HK-2 (cell line): ENCODE measurements at regions not wholly inside any gene's neighbourhood (a gene's known extent, or its start where the extent isn't known, plus 50 kb on each side); places are given as distances from the start of the nearest gene placed in this dataset.
"Not testable (repeated sequence)": the region's sequence is repeated elsewhere in the genome, so short reads cannot be mapped to it uniquely, and the experiment has no call there.

Experiments used
- DNase-seq: peaks from one replicate; pipeline ENCODE4 v3.0.0-alpha.2; 2018; ENCODE audit not compliant: unreplicated experiment

DNA sequence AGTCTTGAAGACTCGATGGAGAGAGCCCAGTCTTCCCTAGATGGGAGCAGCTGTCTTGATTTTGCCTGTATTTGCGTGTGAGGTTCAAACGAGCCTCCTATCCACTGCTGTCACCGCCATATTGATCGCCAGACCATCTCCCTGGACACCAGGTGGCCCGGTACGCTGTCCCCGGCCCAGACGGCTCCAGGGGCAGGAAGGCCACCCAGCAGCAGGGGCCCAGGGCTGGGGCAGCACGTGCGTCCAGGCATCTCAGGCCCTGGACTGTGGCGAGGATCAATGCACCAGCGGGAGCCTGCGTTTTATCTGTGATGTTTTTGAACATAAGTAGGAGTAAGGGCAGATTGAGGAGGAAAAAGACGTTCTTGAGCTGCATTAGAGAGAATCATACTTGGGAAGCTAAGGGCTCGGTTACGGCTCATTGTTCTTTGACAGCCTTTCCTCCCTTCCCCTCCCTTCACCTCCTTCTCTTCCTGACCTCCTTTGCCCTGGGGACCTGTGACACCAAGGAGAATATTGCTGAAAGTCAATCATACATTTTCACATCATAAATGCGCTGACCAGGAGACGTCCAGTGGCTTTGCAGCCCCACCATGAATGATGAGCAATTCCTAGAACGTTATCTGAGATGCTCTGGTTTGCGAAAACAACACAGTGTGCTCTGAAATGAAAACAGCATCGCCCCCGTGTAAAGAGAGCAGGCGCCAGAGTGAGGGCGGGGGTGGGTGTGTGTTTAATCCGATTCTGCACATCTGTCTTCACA, 711.2 kb upstream of the SALL3 start:
- no peak for DNase-seq

DNA sequence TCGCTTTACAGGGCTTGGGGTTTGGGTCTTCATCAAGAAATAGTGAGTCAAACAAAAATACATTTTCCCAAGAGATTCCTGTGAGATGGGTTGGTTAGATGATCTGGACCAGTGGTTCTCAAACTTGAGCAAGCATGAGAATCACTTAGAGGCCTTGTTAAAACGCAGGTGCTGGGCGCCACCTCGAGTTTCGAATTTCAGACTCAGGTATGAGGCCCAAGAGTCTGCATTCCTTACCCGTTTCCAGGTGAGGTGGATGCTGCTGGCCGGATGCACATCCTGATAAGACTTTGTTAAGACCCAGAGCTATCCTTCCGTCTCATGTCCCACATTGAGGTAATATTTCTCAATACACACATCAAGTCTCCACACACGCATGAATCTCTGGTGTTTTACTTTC, 707.8 kb upstream of the SALL3 start:
- no peak for DNase-seq

GRCh38 chr18:78273876-78274275, 705.7 kb upstream of the SALL3 start:
- no peak for DNase-seq

GRCh38 chr18:78283425-78283824, 696.2 kb upstream of the SALL3 start:
- not testable (repeated sequence) for DNase-seq

GRCh38 chr18:78292618-78293380, 686.8 kb upstream of the SALL3 start:
- DNase-seq: no peak

DNA sequence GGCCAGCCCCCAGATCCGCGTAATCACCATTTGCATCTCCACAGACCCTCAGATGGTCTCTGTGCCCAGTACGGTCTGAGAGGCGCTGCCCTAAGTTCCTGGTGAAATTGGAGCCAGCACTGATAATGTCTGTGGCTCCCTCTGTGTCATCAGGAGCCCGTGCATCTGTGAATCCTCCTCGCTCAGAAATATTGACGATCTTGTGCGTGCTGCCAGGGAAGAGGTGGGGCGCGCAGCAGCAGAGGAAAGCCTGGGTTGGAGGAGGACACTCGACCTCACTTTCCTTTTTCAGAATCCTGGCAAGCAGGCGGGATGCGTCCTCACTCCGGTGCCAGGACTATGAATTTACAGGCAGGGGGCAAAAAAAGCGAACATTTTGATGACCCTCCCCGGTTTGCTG, 686.1 kb upstream of the SALL3 start:
- no peak for DNase-seq

- DNase-seq: no peak
Observed at GRCh38 chr18:78293940-78294541, 685.6 kb upstream of the SALL3 start.

- no peak for DNase-seq
Observed at GRCh38 chr18:78295262-78295661, 684.4 kb upstream of the SALL3 start.

- no peak for DNase-seq
Observed at GRCh38 chr18:78296166-78296565, 683.5 kb upstream of the SALL3 start.

- no peak for DNase-seq
Observed at GRCh38 chr18:78297048-78297447, 682.6 kb upstream of the SALL3 start.

GRCh38 chr18:78303519-78304191, 676.0 kb upstream of the SALL3 start:
- no peak for DNase-seq

GRCh38 chr18:78304192-78305164, 675.1 kb upstream of the SALL3 start:
- no peak for DNase-seq

GRCh38 chr18:78305789-78306188, 673.8 kb upstream of the SALL3 start:
- no peak for DNase-seq

DNA sequence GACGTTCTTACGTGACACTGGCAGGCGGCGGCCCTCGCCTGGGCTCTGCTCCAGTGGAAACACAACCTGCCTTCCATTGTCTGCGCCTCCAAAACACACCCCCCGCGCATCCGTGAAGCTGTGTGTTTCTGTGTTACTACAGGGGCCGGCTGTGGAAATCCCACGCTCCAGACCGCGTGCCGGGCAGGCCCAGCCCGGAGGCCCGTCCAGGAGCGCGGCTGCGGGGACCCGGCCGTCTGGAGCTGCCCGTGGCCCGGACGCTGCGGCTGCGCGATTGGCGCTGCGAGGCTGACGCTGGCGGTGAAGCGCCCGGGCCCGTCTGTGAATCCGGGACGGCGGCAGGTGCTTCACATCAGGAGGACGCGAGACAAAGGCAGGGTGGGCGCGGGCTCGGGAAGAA, 670.3 kb upstream of the SALL3 start:
- no peak for DNase-seq

GRCh38 chr18:78309924-78310323, 669.7 kb upstream of the SALL3 start:
- no peak for DNase-seq

DNA sequence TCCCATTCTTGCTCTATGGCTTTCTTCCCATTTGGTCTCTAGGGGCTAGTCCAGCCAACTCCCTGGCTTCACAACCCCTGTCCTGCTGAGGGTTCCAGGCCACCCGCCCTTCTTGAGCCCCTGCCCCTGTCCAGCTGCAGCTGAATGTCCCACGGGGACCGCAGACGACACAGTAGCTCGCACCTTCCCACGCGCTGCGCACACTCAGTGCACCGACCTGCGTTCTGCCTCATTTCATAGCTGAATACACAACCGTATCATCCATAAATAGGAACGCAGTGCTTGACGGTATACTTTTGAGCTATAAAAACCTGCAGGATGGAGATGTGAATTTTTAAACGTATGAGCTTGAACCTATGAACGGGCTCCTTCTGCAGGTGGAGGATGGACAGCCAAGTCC, 660.4 kb upstream of the SALL3 start:
- DNase-seq: no peak

DNA sequence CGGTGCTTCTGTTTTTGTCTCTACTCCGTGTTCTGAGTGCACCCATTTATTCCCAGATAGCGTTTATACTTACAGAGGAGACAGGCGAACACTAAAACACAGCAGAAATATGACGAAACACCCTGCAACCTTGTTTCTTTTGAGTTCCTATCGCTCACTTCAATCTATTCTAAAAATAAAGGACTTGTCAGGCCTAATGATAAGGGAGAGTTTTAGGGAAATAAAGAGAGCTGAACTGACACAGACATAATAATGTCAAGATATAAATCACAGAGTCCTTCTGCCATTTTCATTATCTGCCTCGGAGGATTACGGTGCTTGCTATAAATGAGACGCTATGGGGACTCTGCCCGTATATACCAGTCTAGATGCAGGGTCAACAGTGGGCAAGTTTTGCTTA, 659.7 kb upstream of the SALL3 start:
- no peak for DNase-seq

DNA sequence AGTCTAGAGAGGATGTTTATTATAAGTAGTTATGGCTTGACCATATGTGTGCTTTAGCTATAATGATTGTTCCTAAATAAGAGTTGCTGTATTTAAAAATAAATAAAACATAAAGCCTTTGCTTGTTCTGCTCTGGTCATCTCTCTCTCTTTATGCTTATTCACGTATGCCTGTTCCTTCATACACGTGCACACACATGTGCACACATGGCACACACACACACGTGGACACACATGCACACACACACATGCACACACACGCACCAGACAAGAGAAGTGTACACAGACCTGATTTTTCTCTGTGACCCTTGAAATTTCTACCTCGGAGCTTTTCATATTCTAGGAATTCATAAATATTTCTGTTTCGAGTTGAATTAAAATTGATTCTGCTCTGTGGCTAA, 658.2 kb upstream of the SALL3 start:
- no peak for DNase-seq

GRCh38 chr18:78323453-78324197, 656.0 kb upstream of the SALL3 start:
- DNase-seq: no peak

- DNase-seq: no peak
Observed at GRCh38 chr18:78327643-78328042, 652.0 kb upstream of the SALL3 start.
